Loucy (cell line): ENCODE measurements at regions not wholly inside any gene's neighbourhood (a gene's known extent, or its start where the extent isn't known, plus 50 kb on each side); places are given as distances from the start of the nearest gene placed in this dataset.
"Not testable (repeated sequence)": the region's sequence is repeated elsewhere in the genome, so short reads cannot be mapped to it uniquely, and the experiment has no call there.

Source experiments
- H2AFZ ChIP-seq: fragments of 200-600 bp; sonication (generic); 2 replicates; pipeline ENCODE4 v1.6.0; 2016; ENCODE audit warnings: antibody characterized with exemption, mild to moderate bottlenecking, low read length, moderate library complexity
- H3F3A ChIP-seq: fragments of 200-600 bp; 2 replicates; pipeline ENCODE4 v1.6.0; 2016; ENCODE audit warnings: antibody characterized with exemption, low read depth, mild to moderate bottlenecking
- H3K27me3 ChIP-seq: fragments of 200-600 bp; sonication (generic); 2 replicates; pipeline ENCODE4 v1.6.1; 2014; ENCODE audit warnings: low read length, mild to moderate bottlenecking; ENCODE audit not compliant: insufficient read depth, poor library complexity, severe bottlenecking
- H3K36me3 ChIP-seq: fragments of 200-600 bp; sonication (generic); 2 replicates; pipeline ENCODE4 v1.6.1; 2016; ENCODE audit warnings: low read length; ENCODE audit not compliant: insufficient read depth
- H3K4me1 ChIP-seq: fragments of 200-600 bp; sonication (generic); 2 replicates; pipeline ENCODE4 v1.5.1; 2014; ENCODE audit warnings: low read length, mild to moderate bottlenecking; ENCODE audit not compliant: insufficient read depth, poor library complexity, severe bottlenecking
- H3K4me2 ChIP-seq: fragments of 200-600 bp; sonication (generic); 2 replicates; pipeline ENCODE4 v1.6.0; 2014; ENCODE audit warnings: antibody characterized with exemption, low read length, low read depth, mild to moderate bottlenecking; ENCODE audit not compliant: poor library complexity, severe bottlenecking
- H3K4me3 ChIP-seq: fragments of 200-600 bp; sonication (generic); 2 replicates; pipeline ENCODE4 v1.5.1; 2014; ENCODE audit warnings: low read length, mild to moderate bottlenecking, mixed read lengths; ENCODE audit not compliant: poor library complexity, severe bottlenecking
- H3K79me2 ChIP-seq: fragments of 200-600 bp; sonication (generic); 2 replicates; pipeline ENCODE4 v1.6.1; 2014; ENCODE audit warnings: low read length; ENCODE audit not compliant: insufficient read depth
- H3K9ac ChIP-seq: fragments of 200-600 bp; sonication (generic); 2 replicates; pipeline ENCODE4 v1.6.0; 2014; ENCODE audit warnings: mild to moderate bottlenecking, low read depth, low read length, moderate library complexity; ENCODE audit not compliant: poor library complexity, severe bottlenecking
- H3K9me2 ChIP-seq: fragments of 200-600 bp; sonication (generic); replicated peaks from 2 replicates; pipeline ENCODE4 v1.6.1; 2016; ENCODE audit warnings: low read depth, low read length, mixed read lengths
- H3K9me3 ChIP-seq: fragments of 200-600 bp; sonication (generic); 2 replicates; pipeline ENCODE4 v1.6.1; 2014; ENCODE audit warnings: mild to moderate bottlenecking, antibody characterized with exemption, low read length, low read depth; ENCODE audit not compliant: insufficient read depth
- H4K20me1 ChIP-seq: fragments of 200-600 bp; sonication (generic); 2 replicates; pipeline ENCODE4 v1.6.0; 2014; ENCODE audit warnings: antibody characterized with exemption, low read length, mild to moderate bottlenecking; ENCODE audit not compliant: insufficient read depth, poor library complexity, severe bottlenecking
- EZH2phosphoT487 ChIP-seq: fragments of 200-600 bp; IDR thresholded peaks from 2 replicates; pipeline ENCODE4 v1.6.1; 2018; ENCODE audit warnings: antibody characterized with exemption, mild to moderate bottlenecking, moderate library complexity, borderline replicate concordance
- TF ChIP-seq, protein P1 (sequence below): fragments of 200-600 bp; sonication (generic); conservative IDR thresholded peaks from 2 replicates; pipeline ENCODE4 v1.5.1; 2014; ENCODE audit warnings: mild to moderate bottlenecking, antibody characterized with exemption, low read length

DNA sequence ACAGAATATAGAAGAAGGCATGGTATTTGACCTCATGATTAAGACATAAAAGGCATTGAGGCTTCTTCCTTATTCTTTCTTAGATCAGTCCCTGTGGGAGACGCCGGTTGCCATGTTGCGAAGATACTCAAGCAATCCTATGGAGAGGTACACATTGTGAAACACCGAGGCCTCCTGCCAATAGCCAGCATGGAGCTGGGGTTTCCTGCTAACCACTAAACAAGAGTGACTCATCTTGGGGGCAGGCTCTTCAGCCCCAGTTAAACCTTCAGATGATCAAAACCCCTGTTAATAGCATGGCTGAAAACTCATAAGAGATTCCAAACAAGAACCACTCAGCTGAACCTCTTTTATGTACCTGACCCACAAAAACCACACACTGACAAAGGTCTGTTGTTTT, 478.8 kb downstream of the CD83 start:
- Histone ChIP-seq H3K9me2 (no peaks in the 10 kb centered on the region), H3K9ac (no peak overlapping the region), H3K9me3 (no peaks in the 10 kb centered on the region), H3K27me3 (no peaks in the 10 kb centered on the region), H4K20me1 (no peaks in the 10 kb centered on the region), H3K4me1 (peaks cover 15% of the 10 kb centered on the region), H3K79me2 (no peaks in the 10 kb centered on the region), H3F3A (no peaks in the 10 kb centered on the region; the same call in 1 of the 2 replicates), H3K36me3 (no peaks in the 10 kb centered on the region), H3K4me3 (no peak overlapping the region), H3K4me2 (no peak overlapping the region), H2AFZ (no peak overlapping the region)
- TF ChIP-seq, protein P1, sequence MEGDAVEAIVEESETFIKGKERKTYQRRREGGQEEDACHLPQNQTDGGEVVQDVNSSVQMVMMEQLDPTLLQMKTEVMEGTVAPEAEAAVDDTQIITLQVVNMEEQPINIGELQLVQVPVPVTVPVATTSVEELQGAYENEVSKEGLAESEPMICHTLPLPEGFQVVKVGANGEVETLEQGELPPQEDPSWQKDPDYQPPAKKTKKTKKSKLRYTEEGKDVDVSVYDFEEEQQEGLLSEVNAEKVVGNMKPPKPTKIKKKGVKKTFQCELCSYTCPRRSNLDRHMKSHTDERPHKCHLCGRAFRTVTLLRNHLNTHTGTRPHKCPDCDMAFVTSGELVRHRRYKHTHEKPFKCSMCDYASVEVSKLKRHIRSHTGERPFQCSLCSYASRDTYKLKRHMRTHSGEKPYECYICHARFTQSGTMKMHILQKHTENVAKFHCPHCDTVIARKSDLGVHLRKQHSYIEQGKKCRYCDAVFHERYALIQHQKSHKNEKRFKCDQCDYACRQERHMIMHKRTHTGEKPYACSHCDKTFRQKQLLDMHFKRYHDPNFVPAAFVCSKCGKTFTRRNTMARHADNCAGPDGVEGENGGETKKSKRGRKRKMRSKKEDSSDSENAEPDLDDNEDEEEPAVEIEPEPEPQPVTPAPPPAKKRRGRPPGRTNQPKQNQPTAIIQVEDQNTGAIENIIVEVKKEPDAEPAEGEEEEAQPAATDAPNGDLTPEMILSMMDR: no peak
- TF ChIP-seq EZH2phosphoT487: no peak

DNA sequence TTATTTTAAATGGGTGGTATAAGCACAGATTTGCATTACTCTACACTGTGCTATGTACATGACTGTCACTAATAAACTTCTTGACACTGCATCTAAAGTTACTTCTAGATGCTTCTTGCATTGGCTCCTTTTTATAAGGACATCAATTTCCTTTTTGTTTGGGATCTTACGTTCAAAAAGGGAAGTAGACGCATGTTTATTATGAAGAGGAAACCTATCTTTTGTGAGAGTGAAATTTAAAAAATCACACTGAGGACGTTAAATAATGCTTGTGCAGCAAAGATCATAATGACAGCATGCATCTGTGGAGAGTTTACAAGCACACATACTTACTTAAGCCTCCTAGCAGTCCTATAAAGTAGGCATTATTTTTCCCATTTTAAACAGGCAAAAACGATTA, 479.5 kb downstream of the CD83 start:
- Histone ChIP-seq H3K9me2 (no peaks in the 10 kb centered on the region), H3K4me2 (no peak overlapping the region)

DNA sequence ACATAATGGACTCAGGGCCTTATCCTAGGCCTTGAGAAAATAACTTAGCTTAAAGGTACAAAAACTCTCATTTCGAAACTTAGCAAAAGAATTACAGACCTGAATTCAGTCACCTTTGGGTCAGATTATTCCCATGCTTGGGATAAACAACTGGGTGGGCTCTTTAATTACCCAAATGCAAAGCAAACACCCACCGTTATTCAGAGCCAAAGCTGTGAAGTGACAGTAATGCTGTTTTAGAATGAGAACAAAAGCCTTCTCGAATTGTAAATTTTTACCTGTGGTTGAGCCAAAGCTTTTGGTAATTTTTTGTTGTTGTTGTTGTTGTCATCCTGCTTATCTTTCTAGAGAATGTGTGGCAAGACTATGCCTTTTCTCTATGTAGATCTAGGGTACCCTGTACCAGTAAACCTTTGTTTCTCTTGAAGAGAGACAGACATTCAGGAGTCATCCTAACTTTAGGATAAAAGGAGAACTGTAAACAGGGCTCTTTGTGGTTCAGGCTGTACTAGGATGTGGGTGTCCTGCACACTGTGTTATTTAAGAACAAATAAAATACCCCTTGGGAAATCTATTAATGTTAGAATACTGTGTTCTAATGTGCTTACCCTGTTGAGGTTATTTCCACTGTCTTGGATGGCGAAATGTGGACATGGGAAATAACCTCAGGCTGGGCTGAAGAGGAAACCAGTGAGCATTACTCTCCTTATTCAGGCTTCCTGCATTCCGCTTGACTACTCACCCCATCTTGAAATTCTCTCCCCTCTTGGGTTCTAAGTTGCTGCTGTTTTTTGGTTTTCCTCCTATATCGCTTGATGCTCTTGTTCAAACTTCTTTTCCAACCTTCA, 480.7 kb downstream of the CD83 start:
- H2AFZ ChIP-seq: no peak overlapping the region
- no peaks in the 10 kb centered on the region for H3K9me3 ChIP-seq
- H3K9ac ChIP-seq: no peak overlapping the region
- H3F3A ChIP-seq: no peaks in the 10 kb centered on the region; the same call in 1 of the 2 replicates
- H3K9me2 ChIP-seq: no peaks in the 10 kb centered on the region
- H3K79me2 ChIP-seq: no peaks in the 10 kb centered on the region
- no peaks in the 10 kb centered on the region for H3K36me3 ChIP-seq
- H3K4me2 ChIP-seq: no peak overlapping the region
- H3K4me3 ChIP-seq: no peak overlapping the region
- no peak for TF ChIP-seq EZH2phosphoT487
- TF ChIP-seq, protein P1: no peak
- no peaks in the 10 kb centered on the region for H3K27me3 ChIP-seq
- H4K20me1 ChIP-seq: no peaks in the 10 kb centered on the region
- peaks cover 15% of the 10 kb centered on the region for H3K4me1 ChIP-seq

More for the DNA sequence above, 479.5 kb downstream of the CD83 start:
- Histone ChIP-seq H3K4me1 (peaks cover 15% of the 10 kb centered on the region), H3K36me3 (no peaks in the 10 kb centered on the region), H3K9ac (no peak overlapping the region), H2AFZ (no peak overlapping the region), H3F3A (no peaks in the 10 kb centered on the region; the same call in 1 of the 2 replicates), H3K4me3 (no peak overlapping the region), H3K79me2 (no peaks in the 10 kb centered on the region), H3K9me3 (no peaks in the 10 kb centered on the region), H3K27me3 (no peaks in the 10 kb centered on the region), H4K20me1 (no peaks in the 10 kb centered on the region)
- TF ChIP-seq, protein P1: no peak
- no peak for TF ChIP-seq EZH2phosphoT487

DNA sequence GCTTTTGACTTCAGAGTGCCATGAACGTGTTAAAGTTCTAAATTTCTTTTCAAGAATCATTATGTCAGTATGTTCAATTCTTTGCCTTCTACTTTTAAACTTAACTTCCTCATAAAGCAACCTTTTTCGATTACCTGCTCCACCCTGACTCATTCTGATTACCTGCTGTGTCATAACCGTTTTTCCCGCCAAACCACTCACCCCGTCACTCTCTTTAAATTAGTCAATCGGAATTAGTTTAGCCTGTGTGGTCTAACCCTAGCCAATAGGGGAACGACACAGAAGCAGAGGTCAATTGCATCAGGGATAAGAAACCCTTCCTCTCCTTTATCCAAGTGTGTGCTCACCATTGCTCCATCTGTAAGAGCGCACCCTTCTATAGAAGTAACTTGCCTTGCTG, 482.7 kb downstream of the CD83 start:
- H3K36me3 ChIP-seq: not testable (repeated sequence)
- H3K4me1 ChIP-seq: peaks cover 15% of the 10 kb centered on the region

More for the DNA sequence above, 482.7 kb downstream of the CD83 start:
- H4K20me1 ChIP-seq, H3K9me3 ChIP-seq, H3K79me2 ChIP-seq, H3K4me2 ChIP-seq, H3K9me2 ChIP-seq, H3K27me3 ChIP-seq, H3F3A ChIP-seq, H3K9ac ChIP-seq, H3K4me3 ChIP-seq, H2AFZ ChIP-seq: not testable (repeated sequence)
